ENCODE measurements at regions not wholly inside any gene's neighbourhood (a gene's known extent, or its start where the extent isn't known, plus 50 kb on each side); places are given as distances from the start of the nearest gene placed in this dataset.
A peak's percentile ranks its signal among the peaks of the same experiment; 100 is the strongest.

DNA sequence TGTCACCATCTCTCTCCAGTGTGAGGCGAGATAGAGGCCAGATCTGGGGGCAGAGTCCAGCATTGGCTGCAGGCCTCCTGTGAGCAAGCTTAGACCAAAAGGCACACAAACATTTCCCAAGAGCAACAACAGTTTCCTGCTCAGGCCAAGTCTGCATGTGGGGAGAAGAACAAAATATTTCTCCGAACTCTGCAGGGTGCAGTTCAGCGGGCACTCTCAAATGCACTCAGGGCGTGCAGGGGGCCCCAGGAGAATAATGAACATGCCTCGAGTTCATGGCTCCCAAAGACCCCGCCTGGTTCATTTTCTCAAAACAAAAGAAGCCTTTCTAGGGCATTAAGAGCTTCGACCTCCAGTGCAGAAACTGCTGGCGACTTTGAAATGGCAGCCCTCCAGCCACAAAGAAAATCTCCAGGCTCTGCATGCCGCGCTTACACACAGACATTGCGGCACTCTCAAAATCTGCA, 57.8 kb upstream of the HELT start (continued):
- TF ChIP-seq POGZ (CRISPR knock-in tag; IDR thresholded peaks at IDR 0.05) (no peak), ZNF788 (CRISPR knock-in tag; IDR thresholded peaks at IDR 0.05; ENCODE audit: borderline replicate concordance) (no peak), ELF4 (CRISPR knock-in tag; IDR thresholded peaks at IDR 0.05; ENCODE audit: borderline replicate concordance) (no peak), ZFP91 (CRISPR knock-in tag; IDR thresholded peaks at IDR 0.05; ENCODE audit: borderline replicate concordance) (0 out of 2 replicates have a peak, but pooled peaks have one; percentile 33), DNMT1 (CRISPR knock-in tag; IDR thresholded peaks at IDR 0.05) (no peak), DZIP1 (CRISPR knock-in tag; IDR thresholded peaks at IDR 0.05) (no peak), PAXIP1 (CRISPR knock-in tag; conservative IDR thresholded peaks at IDR 0.05) (peak; percentile 66), ZNF329 (CRISPR knock-in tag; IDR thresholded peaks at IDR 0.05; ENCODE audit: low read depth) (no peak), MED13 (CRISPR knock-in tag; IDR thresholded peaks at IDR 0.05) (no peak), ZBTB39 (CRISPR knock-in tag; IDR thresholded peaks at IDR 0.05) (no peak), SP1 (IDR thresholded peaks at IDR 0.05) (no peak), SP1 (CRISPR knock-in tag; IDR thresholded peaks at IDR 0.05) (no peak), HCFC1 (IDR thresholded peaks at IDR 0.05; ENCODE audit: low read depth, low read length) (no peak)

Measured in HepG2 (cell line).